Endodermal cell (in vitro differentiated cells): ENCODE measurements at regions not wholly inside any gene's neighbourhood (a gene's known extent, or its start where the extent isn't known, plus 50 kb on each side); places are given as distances from the start of the nearest gene placed in this dataset.

ENCODE experiments used
- DNase-seq: peaks from one replicate; pipeline ENCODE4 v3.0.0-alpha.2; 2017
- H3K27ac ChIP-seq: 2 replicates; pipeline ENCODE4 v1.5.1; 2013; ENCODE audit warnings: mild to moderate bottlenecking, low read depth, low read length, moderate library complexity
- H3K27me3 ChIP-seq: 2 replicates; pipeline ENCODE4 v1.6.1; 2013; ENCODE audit warnings: mild to moderate bottlenecking, low read length, moderate library complexity; ENCODE audit not compliant: insufficient read depth, control insufficient read depth, poor library complexity, severe bottlenecking
- H3K36me3 ChIP-seq: 2 replicates; pipeline ENCODE4 v1.7.0; 2013; ENCODE audit warnings: mild to moderate bottlenecking, low read length, moderate library complexity; ENCODE audit not compliant: control insufficient read depth, insufficient read depth
- H3K4me1 ChIP-seq: one replicate; pipeline ENCODE4 v1.7.0; 2013; ENCODE audit warnings: low read length; ENCODE audit not compliant: control insufficient read depth, insufficient read depth
- H3K4me3 ChIP-seq: 2 replicates; pipeline ENCODE4 v1.5.1; 2013; ENCODE audit warnings: mild to moderate bottlenecking, low read length, moderate library complexity
- H3K9ac ChIP-seq: 2 replicates; pipeline ENCODE4 v1.6.1; 2013; ENCODE audit warnings: mild to moderate bottlenecking, low read length, moderate library complexity; ENCODE audit not compliant: poor library complexity, severe bottlenecking; ENCODE audit errors: extremely low read depth
- H3K9me3 ChIP-seq: 2 replicates; pipeline ENCODE4 v1.6.1; 2013; ENCODE audit warnings: mild to moderate bottlenecking, low read length, moderate library complexity; ENCODE audit not compliant: control insufficient read depth
- H3K27ac Mint-ChIP-seq: 2 replicates; pipeline ENCODE4 v1.8.0; 2020; ENCODE audit warnings: mixed read lengths
- H3K27me3 Mint-ChIP-seq: 2 replicates; pipeline ENCODE4 v1.8.0; 2021; ENCODE audit warnings: mild to moderate bottlenecking, mixed read lengths; ENCODE audit not compliant: insufficient read depth
- H3K36me3 Mint-ChIP-seq: 2 replicates; pipeline ENCODE4 v1.8.0; 2020; ENCODE audit warnings: low read depth, mixed read lengths
- H3K4me1 Mint-ChIP-seq: 2 replicates; pipeline ENCODE4 v1.8.0; 2020; ENCODE audit warnings: mixed read lengths
- H3K4me3 Mint-ChIP-seq: 2 replicates; pipeline ENCODE4 v1.8.0; 2020; ENCODE audit warnings: mild to moderate bottlenecking, moderate library complexity, mixed read lengths
- H3K9me3 Mint-ChIP-seq: 2 replicates; pipeline ENCODE4 v1.8.0; 2020; ENCODE audit warnings: mild to moderate bottlenecking, mixed read lengths
- whole genome bisulfite sequencing, 2 experiments: methylation state at CpG; one replicate each; pipeline versions ENCODE4 v1.1.5 to v1.1.7; 2013; ENCODE audit warnings: missing lambda C conversion rate in 2 of 2, mixed read lengths in 1 of 2; ENCODE audit not compliant: insufficient coverage in 1 of 2, insufficient read length in 1 of 2; 5-methylcytosine and 5-hydroxymethylcytosine counted together
- TF ChIP-seq, protein P1 (sequence below): fragments of 200-600 bp; sonication (generic); conservative IDR thresholded peaks from 2 replicates; pipeline ENCODE4 v1.5.0; 2021; ENCODE audit warnings: antibody characterized with exemption, mild to moderate bottlenecking

DNA sequence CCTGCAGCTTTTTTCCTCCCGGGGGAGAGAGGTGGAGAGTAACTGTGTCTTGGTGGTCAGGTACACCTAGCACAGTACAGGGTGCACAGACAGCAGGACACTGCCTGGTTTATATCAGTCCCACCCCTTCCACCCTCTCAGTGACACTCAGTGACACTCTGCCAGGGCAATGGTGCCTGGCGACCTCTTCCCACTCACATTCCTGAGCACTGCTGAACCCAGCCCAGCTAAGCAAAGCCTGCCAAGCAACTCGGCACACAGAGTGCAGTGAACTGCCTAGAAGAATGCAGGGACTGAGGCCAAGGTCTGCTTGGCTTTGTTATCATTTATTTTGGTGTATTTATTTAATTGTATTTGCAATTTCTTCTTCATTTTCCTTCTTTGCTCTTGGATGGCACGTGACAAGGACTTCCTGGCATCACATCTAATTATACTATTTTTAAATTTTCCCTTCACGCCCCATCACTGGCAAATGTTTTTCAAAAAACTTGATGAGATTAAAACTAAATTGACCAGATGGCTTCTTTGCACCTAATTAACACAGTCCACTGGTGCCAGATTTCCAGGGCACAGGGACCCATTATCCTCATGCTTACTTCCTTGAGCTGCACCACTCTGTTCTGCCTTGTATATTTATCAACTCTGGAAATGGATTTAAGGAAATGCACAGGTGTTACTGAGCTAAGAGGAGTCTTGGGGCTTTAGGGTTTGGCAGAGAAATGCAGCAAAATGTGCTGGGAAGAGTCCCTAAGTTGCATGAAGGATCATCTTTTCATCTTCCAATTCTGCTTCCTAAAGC, 205.6 kb downstream of the ADAMTS15 start:
- Histone ChIP-seq H3K4me3 (no peak overlapping the region), H3K4me1 (no peaks in the 10 kb centered on the region), H3K9ac (no peak overlapping the region), H3K36me3 (no peaks in the 10 kb centered on the region), H3K27me3 (no peaks in the 10 kb centered on the region), H3K27ac (no peak overlapping the region), H3K9me3 (peaks cover 20% of the 10 kb centered on the region)
- H3K27me3 Mint-ChIP-seq, result no peaks in the 10 kb centered on the region
- no peak overlapping the region for H3K27ac Mint-ChIP-seq
- peaks cover 24% of the 10 kb centered on the region for H3K9me3 Mint-ChIP-seq
- H3K4me3 Mint-ChIP-seq, result no peak overlapping the region
- peak; percentile 63 for DNase-seq
- TF ChIP-seq, protein P1, sequence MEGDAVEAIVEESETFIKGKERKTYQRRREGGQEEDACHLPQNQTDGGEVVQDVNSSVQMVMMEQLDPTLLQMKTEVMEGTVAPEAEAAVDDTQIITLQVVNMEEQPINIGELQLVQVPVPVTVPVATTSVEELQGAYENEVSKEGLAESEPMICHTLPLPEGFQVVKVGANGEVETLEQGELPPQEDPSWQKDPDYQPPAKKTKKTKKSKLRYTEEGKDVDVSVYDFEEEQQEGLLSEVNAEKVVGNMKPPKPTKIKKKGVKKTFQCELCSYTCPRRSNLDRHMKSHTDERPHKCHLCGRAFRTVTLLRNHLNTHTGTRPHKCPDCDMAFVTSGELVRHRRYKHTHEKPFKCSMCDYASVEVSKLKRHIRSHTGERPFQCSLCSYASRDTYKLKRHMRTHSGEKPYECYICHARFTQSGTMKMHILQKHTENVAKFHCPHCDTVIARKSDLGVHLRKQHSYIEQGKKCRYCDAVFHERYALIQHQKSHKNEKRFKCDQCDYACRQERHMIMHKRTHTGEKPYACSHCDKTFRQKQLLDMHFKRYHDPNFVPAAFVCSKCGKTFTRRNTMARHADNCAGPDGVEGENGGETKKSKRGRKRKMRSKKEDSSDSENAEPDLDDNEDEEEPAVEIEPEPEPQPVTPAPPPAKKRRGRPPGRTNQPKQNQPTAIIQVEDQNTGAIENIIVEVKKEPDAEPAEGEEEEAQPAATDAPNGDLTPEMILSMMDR, result no peak
- WGBS, 2 experiments, result 77 to 93% methylated on average over 3 to 5 of the region's 5 CpGs
- H3K4me1 Mint-ChIP-seq, result peaks cover 13% of the 10 kb centered on the region
- H3K36me3 Mint-ChIP-seq, result no peaks in the 10 kb centered on the region

DNA sequence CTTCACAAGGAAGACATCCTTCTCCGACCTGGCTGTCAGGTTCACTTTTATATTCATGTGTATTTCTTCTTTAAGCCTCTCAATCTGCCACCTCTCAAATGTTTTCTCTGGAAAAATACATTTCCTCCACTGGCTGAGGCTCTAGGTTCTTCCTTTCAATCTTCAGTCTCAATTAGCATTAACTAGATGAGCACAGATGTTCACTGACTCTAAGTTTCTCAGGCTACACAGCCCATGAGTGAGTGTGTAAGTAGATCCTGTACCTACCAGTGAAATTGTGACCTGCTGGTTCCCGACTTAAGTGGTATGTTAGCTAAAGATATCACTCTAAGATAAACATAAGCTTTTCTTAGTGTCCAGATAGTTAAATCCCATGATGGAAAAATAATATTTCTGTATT, 206.9 kb downstream of the ADAMTS15 start:
- Histone ChIP-seq H3K36me3 (no peaks in the 10 kb centered on the region), H3K4me3 (no peak overlapping the region), H3K27ac (no peak overlapping the region), H3K9ac (no peak overlapping the region), H3K4me1 (no peaks in the 10 kb centered on the region), H3K27me3 (no peaks in the 10 kb centered on the region), H3K9me3 (peaks cover 20% of the 10 kb centered on the region)
- TF ChIP-seq, protein P1, result no peak
- DNase-seq, result no peak
- Mint-ChIP-seq H3K9me3 (peaks cover 25% of the 10 kb centered on the region), H3K27ac (no peak overlapping the region), H3K36me3 (no peaks in the 10 kb centered on the region), H3K27me3 (no peaks in the 10 kb centered on the region), H3K4me3 (no peak overlapping the region), H3K4me1 (peaks cover 13% of the 10 kb centered on the region)
- 79 to 83% methylated on average over 1 to 2 of the region's 2 CpGs for WGBS, 2 experiments

DNA sequence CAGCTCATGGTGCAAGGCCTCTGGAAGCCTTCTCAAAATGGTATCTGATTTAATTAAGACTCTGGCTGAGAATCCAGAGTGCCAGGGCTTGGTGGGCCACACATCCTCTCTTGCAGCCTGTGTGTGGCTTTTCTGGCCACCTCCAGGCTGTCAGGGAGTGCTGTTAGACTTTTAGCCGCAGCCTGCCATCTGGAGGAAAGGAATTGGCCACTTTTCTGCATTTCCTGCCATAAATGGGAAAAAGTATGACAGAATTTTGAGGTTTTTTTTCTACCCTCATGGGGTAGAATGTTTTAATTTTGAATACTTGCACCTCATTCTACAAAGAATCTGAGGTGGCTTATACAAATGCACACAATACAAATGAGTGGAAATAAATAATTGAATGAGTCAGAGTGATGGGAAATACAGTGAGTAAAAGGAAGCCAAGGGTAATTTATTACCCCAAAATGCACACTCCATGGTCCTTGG, 218.4 kb downstream of the ADAMTS15 start:
- Histone ChIP-seq H3K27ac (no peak overlapping the region), H3K27me3 (no peaks in the 10 kb centered on the region), H3K9ac (no peak overlapping the region), H3K4me1 (no peaks in the 10 kb centered on the region), H3K36me3 (no peaks in the 10 kb centered on the region), H3K4me3 (no peak overlapping the region), H3K9me3 (no peaks in the 10 kb centered on the region)
- DNase-seq, result no peak
- TF ChIP-seq, protein P1, result peak; percentile 43
- 100% methylated on average over 1 of the region's 1 CpG; no CpG with 5 or more reads in 1 of the 2 experiments for WGBS, 2 experiments
- H3K9me3 Mint-ChIP-seq, result no peaks in the 10 kb centered on the region
- H3K36me3 Mint-ChIP-seq, result no peaks in the 10 kb centered on the region
- H3K27me3 Mint-ChIP-seq, result peaks cover 3% of the 10 kb centered on the region
- no peak overlapping the region for H3K4me3 Mint-ChIP-seq
- H3K4me1 Mint-ChIP-seq, result no peaks in the 10 kb centered on the region
- H3K27ac Mint-ChIP-seq, result no peak overlapping the region
